HAP-1 (cell line): ENCODE measurements at regions not wholly inside any gene's neighbourhood (a gene's known extent, or its start where the extent isn't known, plus 50 kb on each side); places are given as distances from the start of the nearest gene placed in this dataset.
"Not testable (repeated sequence)": the region's sequence is repeated elsewhere in the genome, so short reads cannot be mapped to it uniquely, and the experiment has no call there.

Experiments used
- DNase-seq, 2 experiments: peaks; one replicate each; pipeline ENCODE4 v3.0.0-alpha.2; 2016 to 2020; ENCODE audit warnings: low spot score in 2 of 2
- H3K27me3 ChIP-seq: fragments of 250-450 bp; sonication (Bioruptor Pico); 2 replicates; pipeline ENCODE4 v1.5.1; 2020; ENCODE audit warnings: low read depth, mild to moderate bottlenecking, moderate library complexity
- H3K36me3 ChIP-seq: fragments of 250-450 bp; sonication (Bioruptor Pico); replicated peaks from 2 replicates; pipeline ENCODE4 v1.5.1; 2020; ENCODE audit warnings: mild to moderate bottlenecking
- H3K4me1 ChIP-seq: fragments of 250-450 bp; sonication (Bioruptor Pico); 2 replicates; pipeline ENCODE4 v1.5.1; 2020; ENCODE audit warnings: mild to moderate bottlenecking
- H3K4me3 ChIP-seq: fragments of 250-450 bp; sonication (Bioruptor Pico); 2 replicates; pipeline ENCODE4 v1.5.1; 2020; ENCODE audit warnings: mild to moderate bottlenecking, moderate library complexity
- H3K9me3 ChIP-seq: fragments of 250-450 bp; sonication (Bioruptor Pico); 2 replicates; pipeline ENCODE4 v1.5.1; 2020; ENCODE audit warnings: mild to moderate bottlenecking, moderate library complexity
- in situ Hi-C: fragments of 300-500 bp; cut with MboI; formaldehyde crosslinking; loops from 3 replicates; pipeline ENCODE4 v1.14.3; 2020; ENCODE audit warnings: low sequenced_read_pairs, inconsistent platforms, mixed read lengths

DNA sequence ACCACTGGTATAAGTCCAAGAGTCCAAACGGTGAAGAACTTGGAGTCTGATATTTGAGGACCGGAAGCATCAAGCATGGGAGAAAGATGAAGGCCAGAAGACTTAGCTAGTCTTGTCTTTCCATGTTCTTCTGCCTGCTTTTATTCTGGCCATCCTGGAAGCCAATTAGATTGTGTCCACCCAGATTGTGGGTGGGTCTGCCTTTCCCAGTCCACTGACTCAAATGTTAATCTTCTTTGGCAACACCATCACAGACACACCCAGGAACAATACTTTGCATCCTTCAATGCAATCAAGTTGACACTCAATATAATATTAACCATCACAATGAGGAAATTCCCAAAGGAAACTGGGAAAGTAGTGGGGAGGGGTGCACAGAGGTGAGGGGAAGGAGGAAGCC is 340.1 kb downstream of the BMP4 start:
- in situ Hi-C loops, H3K4me1 ChIP-seq, DNase-seq: not testable (repeated sequence)

GRCh38 chr14:53615252-53615651 is 341.4 kb downstream of the BMP4 start:
- in situ Hi-C loops: no loop called here
- Histone ChIP-seq H3K4me3 (no peak overlapping the region), H3K4me1 (no peaks in the 10 kb centered on the region), H3K9me3 (no peaks in the 10 kb centered on the region), H3K36me3 (no peaks in the 10 kb centered on the region), H3K27me3 (no peaks in the 10 kb centered on the region; the same call in 1 of the 2 replicates)
- no peak for DNase-seq

More for the DNA sequence above, 340.1 kb downstream of the BMP4 start:
- not testable (repeated sequence) for H3K36me3 ChIP-seq, H3K27me3 ChIP-seq, H3K4me3 ChIP-seq, H3K9me3 ChIP-seq

DNA sequence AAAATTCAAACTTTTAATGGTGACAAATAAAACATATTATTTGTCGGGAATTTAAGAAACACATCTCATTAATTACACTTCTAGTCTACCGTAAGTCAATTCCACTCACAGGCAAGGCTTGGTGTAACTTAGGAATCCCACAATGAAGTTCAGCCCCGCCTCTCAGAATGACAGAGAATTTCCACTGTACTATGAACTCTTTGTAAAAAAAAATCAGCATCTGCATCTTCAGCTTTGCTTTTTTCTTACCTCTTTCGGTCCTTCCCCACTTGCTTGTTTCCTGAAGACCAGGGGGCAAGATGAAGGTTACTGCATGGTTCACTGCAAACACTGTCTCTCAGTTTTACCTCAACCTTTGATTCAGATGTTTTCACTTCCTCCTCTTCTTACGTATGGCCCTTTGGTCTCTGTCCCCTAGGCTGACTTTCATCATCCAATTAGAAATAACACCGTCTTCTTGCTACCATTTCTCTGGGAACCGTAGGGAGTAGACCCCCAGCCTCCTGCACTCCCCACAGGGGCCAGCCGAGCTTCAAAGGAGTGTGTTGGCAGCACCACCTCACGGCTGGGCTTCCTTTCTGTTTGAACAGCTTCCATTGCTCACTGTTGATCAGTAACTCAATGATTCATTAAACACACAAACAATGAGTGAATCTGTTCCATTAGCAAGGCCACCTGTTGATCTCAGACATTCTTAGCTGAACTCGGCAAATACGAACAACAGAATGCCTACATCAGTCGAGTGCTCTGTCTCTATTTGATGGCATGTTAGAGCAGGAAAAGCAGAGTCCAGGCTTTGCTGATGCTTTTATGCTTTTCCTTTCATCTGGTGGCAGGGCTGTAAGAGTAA is 343.0 kb downstream of the BMP4 start:
- DNase-seq: no peak
- H3K9me3 ChIP-seq: no peaks in the 10 kb centered on the region
- H3K4me1 ChIP-seq: no peaks in the 10 kb centered on the region
- no peak overlapping the region for H3K4me3 ChIP-seq
- no peaks in the 10 kb centered on the region; the same call in 1 of the 2 replicates for H3K27me3 ChIP-seq
- no peaks in the 10 kb centered on the region for H3K36me3 ChIP-seq
- in situ Hi-C loops: no loop called here

DNA sequence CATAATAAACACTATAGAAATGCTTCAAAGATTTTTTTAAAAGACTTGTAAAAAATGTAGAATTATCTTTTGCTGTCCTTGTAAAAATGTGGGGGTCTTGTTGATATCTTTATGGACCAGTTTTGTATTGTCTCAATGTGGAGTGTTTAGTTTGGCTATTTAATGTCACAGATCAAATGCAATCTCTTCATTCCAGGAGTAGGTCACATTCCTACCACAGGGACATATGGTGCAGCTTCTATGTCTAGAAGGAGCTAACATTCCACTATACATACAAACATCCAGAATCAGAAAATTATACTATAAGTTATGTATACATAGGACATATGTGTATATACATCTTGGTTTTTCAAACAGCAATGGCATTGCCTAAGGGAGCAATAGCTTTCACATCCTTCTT is 345.7 kb downstream of the BMP4 start:
- Histone ChIP-seq H3K27me3 (no peaks in the 10 kb centered on the region; the same call in 1 of the 2 replicates), H3K36me3 (no peaks in the 10 kb centered on the region), H3K9me3 (no peaks in the 10 kb centered on the region), H3K4me3 (no peak overlapping the region), H3K4me1 (no peaks in the 10 kb centered on the region)
- in situ Hi-C loops: no loop called here
- DNase-seq: no peak

DNA sequence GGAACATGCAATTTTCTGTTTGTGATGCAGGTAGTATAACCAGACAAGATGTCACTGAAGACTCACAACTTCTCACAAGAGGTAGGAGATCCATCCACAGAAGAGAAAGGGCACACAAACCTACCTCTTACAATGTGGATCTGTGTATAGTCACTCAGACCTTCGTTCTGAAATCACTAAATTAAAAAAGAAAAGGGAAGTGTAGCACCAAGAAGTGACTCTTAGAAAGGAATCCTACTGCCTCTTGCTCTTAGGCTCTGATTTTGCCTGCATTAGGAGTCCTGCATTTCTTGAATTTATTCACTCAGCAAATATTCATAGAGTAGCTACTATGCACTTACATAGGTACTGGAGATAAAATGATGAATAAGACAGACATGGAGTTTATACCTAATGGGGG is 347.6 kb downstream of the BMP4 start:
- Histone ChIP-seq H3K9me3 (no peaks in the 10 kb centered on the region), H3K4me1 (no peaks in the 10 kb centered on the region), H3K4me3 (no peak overlapping the region), H3K27me3 (no peaks in the 10 kb centered on the region; the same call in 1 of the 2 replicates), H3K36me3 (no peaks in the 10 kb centered on the region)
- no peak for DNase-seq
- in situ Hi-C loops: no loop called here

- H3K27me3 ChIP-seq: no peaks in the 10 kb centered on the region; the same call in 1 of the 2 replicates
- no peaks in the 10 kb centered on the region for H3K9me3 ChIP-seq
- no peak for DNase-seq
- H3K36me3 ChIP-seq: no peaks in the 10 kb centered on the region
- in situ Hi-C loops: no loop called here
- H3K4me3 ChIP-seq: no peak overlapping the region
- H3K4me1 ChIP-seq: no peaks in the 10 kb centered on the region
Measured at GRCh38 chr14:53608369-53608768, 348.3 kb downstream of the BMP4 start.

- H3K27me3 ChIP-seq: no peaks in the 10 kb centered on the region; the same call in 1 of the 2 replicates
- DNase-seq: no peak
- no peak overlapping the region for H3K4me3 ChIP-seq
- H3K4me1 ChIP-seq: no peaks in the 10 kb centered on the region
- no peaks in the 10 kb centered on the region for H3K9me3 ChIP-seq
- in situ Hi-C loops: no loop called here
- no peaks in the 10 kb centered on the region for H3K36me3 ChIP-seq
Measured at GRCh38 chr14:53606203-53606602, 350.4 kb downstream of the BMP4 start.

DNA sequence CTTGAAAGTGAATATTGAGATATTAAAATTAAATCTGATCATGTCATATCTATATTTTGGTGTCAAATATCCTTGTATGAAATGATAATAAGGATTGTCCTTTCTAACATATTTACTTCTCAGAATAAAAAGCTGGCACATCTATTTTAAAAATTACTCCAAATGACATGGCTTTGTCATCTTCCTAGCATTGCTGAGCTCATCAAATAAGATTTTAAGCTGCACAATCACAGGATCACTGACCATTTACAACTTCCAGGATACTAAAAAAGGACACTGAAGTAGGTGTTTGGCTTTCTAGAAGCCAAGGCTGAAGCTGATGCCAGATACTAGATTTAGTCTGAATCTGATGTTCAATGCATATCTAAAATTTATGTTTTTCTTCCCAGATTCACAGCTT is 351.1 kb downstream of the BMP4 start:
- in situ Hi-C loops: no loop called here
- no peaks in the 10 kb centered on the region for H3K9me3 ChIP-seq
- DNase-seq: no peak
- no peaks in the 10 kb centered on the region for H3K36me3 ChIP-seq
- H3K27me3 ChIP-seq: no peaks in the 10 kb centered on the region; the same call in 1 of the 2 replicates
- H3K4me3 ChIP-seq: no peak overlapping the region
- no peaks in the 10 kb centered on the region for H3K4me1 ChIP-seq

DNA sequence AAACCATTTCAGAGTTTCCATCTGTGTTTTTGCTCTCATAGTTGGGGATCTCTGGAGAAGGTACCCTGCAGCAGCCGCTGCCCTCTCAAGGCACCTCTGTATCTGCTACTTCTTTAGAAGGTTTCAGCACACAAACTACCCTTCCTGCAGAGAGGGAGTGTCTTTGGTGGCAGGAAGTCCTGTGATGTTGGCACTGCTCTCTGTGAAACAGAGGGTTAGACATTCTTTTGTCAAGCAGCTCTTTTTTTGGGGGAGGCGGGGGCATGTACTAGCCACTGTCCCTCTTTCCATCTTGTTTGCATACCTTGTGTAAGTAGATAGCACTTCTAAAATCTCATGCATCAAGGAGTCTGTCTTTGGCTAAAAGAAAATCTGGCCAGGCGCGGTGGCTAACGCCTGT is 352.6 kb downstream of the BMP4 start:
- in situ Hi-C loops: no loop called here
- no peak for DNase-seq

DNA sequence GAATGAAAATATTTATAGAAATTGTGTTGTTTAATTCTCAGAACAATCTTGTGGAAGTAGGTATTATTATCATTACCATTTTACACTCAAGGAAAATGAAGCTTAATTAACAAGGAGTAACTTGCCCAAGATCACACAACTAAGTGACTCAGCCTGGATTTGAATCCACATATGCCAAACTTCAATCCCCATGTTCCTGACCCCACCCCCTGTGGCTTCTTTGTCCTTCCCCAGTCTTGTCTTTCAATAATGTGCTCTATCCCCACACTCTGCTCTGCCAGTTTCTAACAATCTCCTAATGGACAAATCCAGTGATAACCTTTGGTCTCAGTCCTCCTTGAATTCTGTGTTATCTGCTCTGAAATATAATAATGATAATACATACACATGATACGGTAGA is 355.2 kb downstream of the BMP4 start:
- Histone ChIP-seq H3K4me3 (no peak overlapping the region), H3K36me3 (no peaks in the 10 kb centered on the region)
- in situ Hi-C loops: no loop called here

More for the DNA sequence above, 352.6 kb downstream of the BMP4 start:
- H3K36me3 ChIP-seq: no peaks in the 10 kb centered on the region
- H3K4me3 ChIP-seq: no peak overlapping the region
- no peaks in the 10 kb centered on the region; the same call in 1 of the 2 replicates for H3K27me3 ChIP-seq
- H3K9me3 ChIP-seq: no peaks in the 10 kb centered on the region
- no peaks in the 10 kb centered on the region for H3K4me1 ChIP-seq

DNA sequence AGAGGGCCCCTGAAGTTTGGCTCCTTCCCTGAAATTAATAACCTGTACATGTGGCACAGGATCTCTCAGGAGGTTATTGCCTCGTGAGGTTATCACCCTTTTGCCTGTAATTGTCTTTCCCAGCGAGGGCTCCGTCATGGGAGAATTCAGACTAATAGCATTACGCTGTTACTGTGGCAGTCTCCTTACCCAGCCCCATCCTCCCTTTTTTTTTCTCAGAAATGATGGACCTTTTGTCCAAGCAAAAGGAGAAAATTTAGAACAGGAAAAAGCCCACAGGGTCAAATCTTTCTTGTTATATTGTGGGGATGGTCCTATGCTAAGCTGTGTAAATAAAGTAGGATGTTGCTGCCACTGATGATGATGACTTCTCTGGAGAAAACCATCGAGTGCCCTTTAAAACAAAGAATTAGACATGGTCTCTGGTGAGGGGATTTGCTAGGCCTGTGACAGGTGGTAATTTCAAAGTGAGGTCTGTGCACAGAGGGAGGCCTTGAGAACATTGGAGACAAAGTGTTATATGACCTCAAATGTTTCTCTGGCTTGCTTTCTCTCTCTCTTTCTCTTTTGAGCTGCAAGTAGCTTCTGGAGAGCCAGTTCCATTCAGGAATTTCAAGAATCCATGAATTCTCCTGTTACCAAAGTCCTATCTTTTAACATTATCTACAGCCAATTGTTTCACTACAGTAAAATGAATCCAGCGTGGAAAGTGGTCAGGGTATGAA is 357.2 kb downstream of the BMP4 start:
- Histone ChIP-seq H3K4me3 (no peak overlapping the region), H3K36me3 (no peaks in the 10 kb centered on the region), H3K4me1 (no peaks in the 10 kb centered on the region), H3K9me3 (no peaks in the 10 kb centered on the region), H3K27me3 (no peaks in the 10 kb centered on the region)
- in situ Hi-C loops: no loop called here
- no peak for DNase-seq

More for the DNA sequence above, 355.2 kb downstream of the BMP4 start:
- Histone ChIP-seq H3K9me3 (no peaks in the 10 kb centered on the region), H3K4me1 (no peaks in the 10 kb centered on the region), H3K27me3 (no peaks in the 10 kb centered on the region)
- no peak for DNase-seq

DNA sequence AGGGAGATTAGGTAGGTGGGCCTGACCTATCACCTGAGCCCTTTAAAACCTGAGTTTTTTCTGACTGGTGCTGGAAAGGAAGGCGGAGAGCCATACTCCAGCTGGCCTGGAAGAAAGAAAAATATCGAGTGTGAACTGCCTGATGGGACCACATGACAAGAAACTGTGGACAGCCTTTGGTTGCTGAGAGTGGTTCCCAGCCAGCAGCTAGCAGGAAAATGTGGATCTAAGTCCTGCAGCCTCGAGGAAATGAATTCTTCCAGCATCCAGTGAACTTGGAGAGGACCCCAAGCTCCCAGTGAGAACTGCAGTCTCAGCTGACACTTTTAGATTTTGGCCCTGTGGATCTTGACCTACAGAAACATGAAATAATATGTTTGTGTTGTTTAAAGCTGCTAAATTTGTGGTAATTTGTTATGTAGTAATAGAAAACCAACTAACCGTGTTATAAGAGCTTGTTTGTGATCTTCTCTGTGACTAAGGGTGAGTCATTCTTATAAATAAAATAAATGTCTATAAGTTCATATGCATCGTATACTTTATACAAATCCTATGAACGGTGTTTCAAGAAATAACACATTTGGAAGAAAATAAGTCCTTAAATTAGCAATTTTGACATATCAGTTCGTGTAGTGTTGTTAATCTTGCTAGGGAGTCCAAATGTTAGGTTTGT is 359.6 kb downstream of the BMP4 start:
- Histone ChIP-seq H3K4me1 (no peaks in the 10 kb centered on the region), H3K4me3 (no peak overlapping the region), H3K36me3 (no peaks in the 10 kb centered on the region), H3K9me3 (no peaks in the 10 kb centered on the region), H3K27me3 (no peaks in the 10 kb centered on the region)
- no peak for DNase-seq
- in situ Hi-C loops: no loop called here

DNA sequence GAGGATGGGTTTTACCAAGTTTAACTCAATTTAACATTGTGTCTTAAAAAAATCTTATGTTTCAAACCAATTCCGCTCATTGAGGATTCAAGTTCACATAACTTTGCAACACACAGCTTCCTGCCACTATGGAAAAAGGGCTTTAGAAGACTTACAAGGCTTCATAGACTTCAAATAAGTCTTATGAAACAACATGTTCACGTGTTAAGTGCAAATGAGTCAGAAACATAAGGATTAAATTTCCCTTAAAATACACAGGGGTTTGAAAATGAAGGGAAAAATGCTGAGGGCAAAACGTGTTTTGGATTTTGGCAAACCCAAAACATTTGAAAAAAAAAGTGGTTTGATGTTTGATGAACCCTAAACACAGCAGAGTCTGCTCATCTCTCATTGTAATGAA is 364.8 kb downstream of the BMP4 start:
- H3K36me3 ChIP-seq: no peaks in the 10 kb centered on the region
- H3K4me3 ChIP-seq: no peak overlapping the region
- 0 out of 2 replicates have a peak, but pooled peaks cover 6% of the 10 kb centered on the region for H3K27me3 ChIP-seq
- in situ Hi-C loops: no loop called here
- H3K4me1 ChIP-seq: no peaks in the 10 kb centered on the region
- no peaks in the 10 kb centered on the region for H3K9me3 ChIP-seq
- DNase-seq: no peak

DNA sequence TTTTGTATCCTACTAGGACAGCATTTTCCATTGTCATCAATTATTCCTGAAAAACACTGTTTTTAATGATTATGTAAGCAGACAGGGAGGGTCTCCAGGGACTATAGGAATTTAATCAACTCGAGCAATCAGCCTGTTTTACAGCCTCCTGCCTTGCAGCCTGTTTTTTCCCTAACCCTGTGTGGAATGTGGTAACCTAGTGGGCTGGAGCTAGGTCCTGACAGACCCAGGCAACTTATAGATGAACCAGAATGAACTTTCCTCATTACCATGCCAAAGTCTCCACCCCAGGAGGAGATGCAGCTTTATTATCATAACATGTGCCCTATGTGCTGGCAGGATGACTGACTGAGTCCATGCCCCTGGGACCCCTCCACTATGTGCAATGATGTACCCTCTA is 375.1 kb downstream of the BMP4 start:
- Histone ChIP-seq H3K4me3 (no peak overlapping the region), H3K36me3 (no peaks in the 10 kb centered on the region), H3K9me3 (no peaks in the 10 kb centered on the region), H3K27me3 (no peaks in the 10 kb centered on the region), H3K4me1 (no peaks in the 10 kb centered on the region)
- DNase-seq: no peak
- in situ Hi-C loops: no loop called here
